NCI-H446 (cell line): ENCODE measurements at regions not wholly inside any gene's neighbourhood (a gene's known extent, or its start where the extent isn't known, plus 50 kb on each side); places are given as distances from the start of the nearest gene placed in this dataset.
"Not testable (repeated sequence)": the region's sequence is repeated elsewhere in the genome, so short reads cannot be mapped to it uniquely, and the experiment has no call there.

Source experiments
- DNase-seq, 2 experiments: peaks; one replicate each; lab custom pipeline; 2025; lab: John Stamatoyannopoulos, UW

- no peak for DNase-seq
Observed at GRCh38 chr2:35803126-35803525, 552.5 kb upstream of the CRIM1 start.

GRCh38 chr2:35794796-35795450 lies 560.7 kb upstream of the CRIM1 start:
- DNase-seq = no peak

GRCh38 chr2:35790292-35790691 lies 565.3 kb upstream of the CRIM1 start:
- DNase-seq = no peak

GRCh38 chr2:35788543-35788942 lies 567.0 kb upstream of the CRIM1 start:
- DNase-seq = no peak

GRCh38 chr2:35787302-35788031 lies 568.1 kb upstream of the CRIM1 start:
- DNase-seq = no peak

GRCh38 chr2:35785564-35785963 lies 570.0 kb upstream of the CRIM1 start:
- DNase-seq = no peak

GRCh38 chr2:35784777-35785176 lies 570.8 kb upstream of the CRIM1 start:
- no peak for DNase-seq

- DNase-seq = no peak
Observed at GRCh38 chr2:35783723-35784122, 571.9 kb upstream of the CRIM1 start.

GRCh38 chr2:35741556-35741955 lies 614.0 kb upstream of the CRIM1 start:
- DNase-seq = no peak

GRCh38 chr2:35731674-35732073 lies 623.9 kb upstream of the CRIM1 start:
- no peak for DNase-seq

GRCh38 chr2:35714883-35715282 lies 640.7 kb upstream of the CRIM1 start:
- DNase-seq = no peak

GRCh38 chr2:35708411-35708923 lies 647.1 kb upstream of the CRIM1 start:
- DNase-seq = no peak

- no peak for DNase-seq
Observed at GRCh38 chr2:35688309-35688708, 667.3 kb upstream of the CRIM1 start.

GRCh38 chr2:35651688-35652323 lies 703.8 kb upstream of the CRIM1 start:
- no peak for DNase-seq

- no peak for DNase-seq
Observed at GRCh38 chr2:35614640-35615039, 740.9 kb upstream of the CRIM1 start.

GRCh38 chr2:35606394-35606793 lies 749.2 kb upstream of the CRIM1 start:
- DNase-seq = no peak

GRCh38 chr2:35598310-35598709 lies 757.3 kb upstream of the CRIM1 start:
- DNase-seq = no peak

- no peak for DNase-seq
Observed at GRCh38 chr2:35591886-35592285, 763.7 kb upstream of the CRIM1 start.

- no peak for DNase-seq
Observed at GRCh38 chr2:35585972-35586371, 769.6 kb upstream of the CRIM1 start.

GRCh38 chr2:35582637-35583036 lies 772.9 kb upstream of the CRIM1 start:
- no peak for DNase-seq

- DNase-seq = no peak
Observed at GRCh38 chr2:35580956-35581355, 774.6 kb upstream of the CRIM1 start.

- DNase-seq = not testable (repeated sequence)
Observed at GRCh38 chr2:35568574-35568973, 787.0 kb upstream of the CRIM1 start.

- no peak for DNase-seq
Observed at GRCh38 chr2:35562488-35562887, 793.1 kb upstream of the CRIM1 start.
